NCI-H345 treated with DMSO at 0.1 percent for 48 hours (cell line): ENCODE measurements at regions not wholly inside any gene's neighbourhood (a gene's known extent, or its start where the extent isn't known, plus 50 kb on each side); places are given as distances from the start of the nearest gene placed in this dataset.
"Not testable (repeated sequence)": the region's sequence is repeated elsewhere in the genome, so short reads cannot be mapped to it uniquely, and the experiment has no call there.

Experiments
- DNase-seq: peaks from one replicate; lab custom pipeline; 2025; ENCODE audit not compliant: unreplicated experiment; lab: John Stamatoyannopoulos, UW

DNA sequence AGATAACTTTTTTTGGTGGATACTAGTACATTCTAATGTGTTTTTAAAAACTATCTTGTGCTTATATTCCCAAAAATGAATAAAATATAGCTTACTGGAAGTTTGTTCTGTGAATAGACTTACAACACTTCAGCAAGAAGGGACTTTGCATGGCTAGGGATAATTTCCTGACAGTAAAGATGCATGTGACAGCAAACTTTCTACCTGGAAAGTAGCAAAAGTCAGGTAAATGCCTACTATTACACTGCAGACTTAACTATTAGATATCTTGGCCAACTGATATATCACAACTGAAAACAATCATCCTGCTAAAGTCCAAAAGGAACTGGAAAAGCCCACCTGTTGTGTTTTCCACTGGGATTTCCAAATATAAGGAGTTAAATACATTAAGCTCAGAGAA lies 1753.5 kb upstream of the CELF4 start:
- DNase-seq, result no peak

DNA sequence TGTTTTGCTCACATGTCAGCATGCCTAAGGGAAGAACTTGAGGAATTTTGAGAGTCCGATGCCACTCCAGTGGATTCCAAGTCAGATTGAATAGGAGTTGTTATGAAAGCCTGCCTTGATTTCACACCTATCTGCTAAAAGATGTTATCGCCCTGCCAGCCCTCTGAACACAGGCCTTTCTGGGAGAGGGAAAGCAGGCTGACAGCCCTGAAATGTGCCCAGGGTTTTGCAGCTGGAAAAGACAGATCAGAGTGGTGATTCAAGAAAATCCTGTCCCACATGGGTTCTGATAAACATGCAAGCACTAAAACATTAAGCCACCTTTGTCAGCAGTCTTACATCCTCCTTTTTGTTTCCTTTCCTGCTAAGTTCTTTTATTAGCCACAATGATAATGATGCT lies 1752.9 kb upstream of the CELF4 start:
- no peak for DNase-seq

DNA sequence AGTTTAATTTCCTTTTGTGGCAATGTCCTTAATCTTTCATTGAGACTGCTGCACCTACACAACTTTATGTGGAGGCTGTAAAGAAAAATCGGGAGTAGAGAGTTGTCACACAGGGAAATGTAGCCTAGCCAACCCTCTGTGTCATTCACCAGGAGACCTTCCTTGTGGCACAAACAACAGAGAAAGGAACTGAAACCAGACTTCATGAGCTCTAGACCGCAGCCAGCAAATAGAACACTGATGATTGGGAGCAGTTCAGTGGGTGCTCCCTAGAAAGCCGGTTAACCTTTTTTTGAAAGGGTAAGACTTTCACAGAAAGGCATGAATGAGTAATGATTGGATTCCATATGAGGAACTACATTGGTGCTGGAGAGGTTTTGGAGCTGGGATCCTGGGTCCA lies 1752.4 kb upstream of the CELF4 start:
- DNase-seq, result no peak

DNA sequence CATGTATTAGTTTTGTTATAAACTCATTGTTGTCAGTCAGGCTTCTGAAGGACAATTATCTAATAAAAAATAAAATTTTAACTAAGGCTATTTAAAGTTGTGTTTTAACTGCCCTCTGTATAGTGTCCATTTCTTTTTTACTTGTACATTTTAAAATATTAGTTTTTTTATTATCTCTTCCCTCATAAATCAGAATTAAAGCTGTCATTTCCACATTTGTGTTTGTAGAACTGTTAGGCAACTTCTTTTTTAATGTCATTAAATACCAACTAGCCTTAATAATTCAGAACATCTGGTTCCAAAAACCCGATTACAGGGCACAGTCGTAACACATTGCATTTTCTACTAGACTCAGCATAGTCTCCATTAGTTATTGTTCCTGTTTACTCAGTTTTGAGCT lies 1749.0 kb upstream of the CELF4 start:
- no peak for DNase-seq

DNA sequence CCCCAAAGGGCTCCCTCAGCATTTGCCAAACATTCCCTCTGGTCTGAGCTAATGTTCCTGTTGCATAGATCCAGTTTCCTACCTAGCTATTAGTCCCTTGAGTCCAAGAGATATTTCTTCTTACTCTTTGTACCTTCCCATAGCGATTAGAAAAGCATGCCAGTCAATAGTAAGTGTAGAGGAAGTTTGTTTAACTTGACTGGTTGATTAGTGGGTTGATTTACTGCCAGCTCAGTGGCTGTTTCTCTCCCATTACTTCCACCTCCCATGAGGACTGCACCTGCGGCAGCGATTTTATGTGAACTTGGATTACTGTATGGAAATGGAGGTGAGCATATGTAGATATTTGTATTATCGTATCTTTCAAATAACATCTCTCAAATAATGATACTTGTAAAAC lies 1748.4 kb upstream of the CELF4 start:
- no peak for DNase-seq

DNA sequence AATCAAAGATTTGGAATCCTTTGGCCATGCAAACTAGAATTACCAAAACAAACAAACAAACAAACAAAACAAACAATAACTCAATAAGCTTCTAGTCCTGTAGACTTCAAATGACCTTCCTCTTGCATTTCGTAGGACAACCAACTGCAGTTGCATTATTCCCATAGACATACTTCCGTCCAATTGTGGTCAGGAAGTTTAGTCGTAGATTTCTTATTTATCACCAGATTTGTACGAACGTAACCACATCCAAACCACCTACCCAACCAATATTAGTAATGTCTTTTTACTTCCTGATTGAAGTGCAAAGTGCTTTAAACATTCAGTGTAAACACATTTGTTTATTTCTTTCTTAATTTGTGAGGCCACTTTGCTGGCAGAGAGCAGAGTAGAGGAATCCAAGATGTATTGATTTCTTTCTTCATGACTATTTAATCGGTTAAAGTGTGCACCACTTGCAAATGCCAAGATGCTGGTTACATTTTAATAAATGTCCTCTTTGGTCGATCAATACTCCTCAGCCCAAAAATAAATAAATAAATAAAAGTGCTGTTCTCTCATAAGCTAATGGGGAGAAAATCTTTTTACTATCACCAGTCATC lies 1745.6 kb upstream of the CELF4 start:
- no peak for DNase-seq

DNA sequence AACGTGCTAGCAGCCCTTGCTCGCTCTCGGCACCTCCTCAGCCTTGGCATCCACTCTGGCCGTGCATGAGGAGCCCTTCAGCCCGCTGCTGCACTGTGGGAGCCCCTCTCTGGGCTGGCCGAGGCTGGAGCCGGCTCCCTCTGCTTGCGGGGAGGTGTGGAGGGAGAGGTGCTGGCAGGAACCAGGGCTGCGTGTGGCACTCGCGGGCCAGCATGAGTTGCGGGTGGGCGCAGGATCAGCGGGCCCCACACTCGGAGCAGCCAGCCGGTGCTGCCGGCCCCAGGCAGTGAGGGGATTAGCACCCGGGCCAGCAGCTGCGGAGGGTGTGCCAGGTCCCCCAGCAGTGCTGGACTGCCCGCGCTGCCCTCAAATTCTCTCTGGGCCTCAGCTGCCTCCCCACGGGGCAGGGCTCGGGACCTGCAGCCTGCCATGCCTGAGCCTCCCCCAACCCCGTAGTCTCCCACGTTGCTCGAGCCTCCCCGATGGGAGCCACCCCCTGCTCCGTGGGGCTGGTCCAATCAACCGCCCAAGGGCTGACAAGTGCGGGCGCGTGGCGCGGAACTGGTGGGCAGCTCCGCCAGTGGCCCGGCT lies 1743.4 kb upstream of the CELF4 start:
- DNase-seq, result not testable (repeated sequence)

DNA sequence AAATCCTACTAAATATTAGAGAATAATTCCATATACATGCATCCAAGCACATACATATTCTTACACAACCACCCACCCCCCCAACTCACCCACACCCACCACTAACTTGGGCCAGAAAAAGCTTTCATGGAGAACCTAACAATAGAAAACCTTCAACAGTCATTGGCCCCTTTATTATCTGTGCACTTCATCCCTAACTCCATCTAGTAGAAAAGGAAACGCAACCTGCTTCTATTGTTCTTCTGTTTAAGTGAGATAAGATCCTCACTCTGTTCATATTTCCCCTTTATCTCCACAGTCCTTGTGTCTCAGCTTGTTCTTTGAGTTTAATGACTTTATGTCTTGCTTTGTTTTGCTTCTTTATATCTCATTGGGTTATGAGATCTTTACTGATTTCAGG lies 1740.2 kb upstream of the CELF4 start:
- no peak for DNase-seq

DNA sequence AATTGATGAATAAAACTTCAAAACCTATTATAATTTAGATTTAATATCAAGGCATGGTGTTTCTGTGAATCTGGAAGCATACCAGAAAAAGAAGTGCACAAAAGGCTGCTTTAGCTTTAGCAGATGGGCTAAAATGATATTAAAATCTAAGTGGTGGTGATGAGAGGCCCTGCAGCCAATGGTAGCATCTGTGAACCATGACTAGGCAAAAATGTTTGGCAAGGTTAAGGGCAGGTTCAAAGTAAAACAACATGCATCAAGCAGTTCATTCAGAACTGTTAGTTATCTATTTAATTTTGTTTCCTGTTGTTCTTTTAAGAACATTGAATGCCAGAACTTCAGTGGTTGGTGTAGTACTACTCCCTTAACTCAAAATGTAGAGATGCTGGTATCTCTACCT lies 1736.9 kb upstream of the CELF4 start:
- DNase-seq, result no peak

DNA sequence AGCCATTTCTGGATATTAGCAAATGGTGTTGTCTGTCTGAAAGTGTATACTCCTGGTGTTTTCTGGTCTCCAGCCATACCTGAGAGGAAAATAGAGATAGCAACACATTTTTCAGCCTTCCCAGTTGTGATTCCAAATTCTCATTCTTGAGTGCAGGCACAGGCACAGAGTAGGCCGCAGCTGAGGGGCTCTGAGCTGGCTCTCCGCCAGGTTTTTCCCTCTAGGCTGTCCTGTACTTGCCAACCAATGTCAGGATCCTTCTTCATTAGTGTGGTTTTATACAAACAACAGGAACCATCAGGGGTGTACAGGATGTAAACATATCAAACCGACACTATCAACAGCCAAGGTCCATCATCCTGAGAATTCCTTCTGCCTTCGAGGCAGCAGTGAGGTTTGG lies 1733.6 kb upstream of the CELF4 start:
- no peak for DNase-seq

DNA sequence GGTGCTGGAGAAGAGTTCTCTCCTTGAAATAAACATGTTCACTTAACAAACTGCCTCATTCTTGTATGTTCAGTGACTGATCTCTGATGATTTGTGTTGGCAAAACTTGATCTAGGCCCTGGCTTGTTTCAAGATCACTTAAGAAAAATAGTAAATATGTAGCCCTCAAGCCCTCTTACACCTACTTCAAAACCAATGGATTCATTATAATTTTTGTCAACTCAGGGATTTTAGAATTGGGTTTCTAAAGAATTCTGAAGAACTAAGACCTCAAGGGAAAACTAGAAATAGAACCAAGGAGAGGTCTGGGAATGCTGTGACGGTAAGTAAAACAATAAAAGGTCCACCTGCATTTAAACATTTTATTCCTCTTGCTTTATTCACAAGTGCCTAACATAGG lies 1731.6 kb upstream of the CELF4 start:
- DNase-seq, result no peak

DNA sequence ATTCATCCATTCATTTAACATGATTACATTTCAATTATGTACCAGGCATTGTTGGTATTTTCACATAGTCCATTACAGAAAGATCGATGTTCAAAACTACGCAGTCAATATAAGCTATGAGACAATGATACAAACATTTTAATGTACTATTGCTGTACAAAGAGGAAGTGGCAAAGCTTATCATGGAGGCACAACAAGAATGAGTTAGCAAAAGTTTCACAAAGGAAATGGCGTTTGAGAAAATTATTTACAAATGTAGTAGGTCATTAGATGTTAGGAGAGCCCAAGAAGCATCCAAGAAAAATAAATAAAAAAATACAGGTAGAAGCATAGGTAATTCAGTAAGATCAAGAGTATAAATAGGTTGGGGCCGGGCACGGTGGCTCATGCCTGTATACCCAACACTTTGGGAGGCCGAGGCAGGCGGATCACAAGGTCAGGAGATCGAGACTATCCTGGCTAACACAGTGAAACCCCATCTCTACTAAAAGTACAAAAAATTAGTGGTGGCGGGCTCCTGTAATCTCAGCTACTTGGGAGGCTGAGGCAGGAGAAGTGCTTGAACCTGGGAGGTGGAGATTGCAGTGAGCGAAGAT lies 1730.8 kb upstream of the CELF4 start:
- no peak for DNase-seq

DNA sequence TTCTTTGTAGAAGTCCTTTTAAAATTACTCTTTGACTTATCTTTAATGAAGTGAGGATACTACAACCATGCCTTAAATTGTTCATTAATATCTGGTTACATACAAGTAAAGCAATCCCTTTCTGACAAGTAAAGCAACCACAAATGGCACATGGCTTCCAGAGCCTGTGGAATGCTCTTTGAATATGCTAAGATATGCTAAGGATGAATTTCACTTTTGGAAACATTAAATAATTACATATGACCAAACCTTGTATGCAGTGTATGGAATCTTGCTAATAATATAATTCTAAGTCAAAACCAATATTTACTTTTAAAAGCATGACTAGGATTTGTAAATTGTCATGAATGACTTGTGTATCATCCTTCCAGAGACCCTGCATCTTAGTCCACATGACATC lies 1711.2 kb upstream of the CELF4 start:
- DNase-seq, result no peak

DNA sequence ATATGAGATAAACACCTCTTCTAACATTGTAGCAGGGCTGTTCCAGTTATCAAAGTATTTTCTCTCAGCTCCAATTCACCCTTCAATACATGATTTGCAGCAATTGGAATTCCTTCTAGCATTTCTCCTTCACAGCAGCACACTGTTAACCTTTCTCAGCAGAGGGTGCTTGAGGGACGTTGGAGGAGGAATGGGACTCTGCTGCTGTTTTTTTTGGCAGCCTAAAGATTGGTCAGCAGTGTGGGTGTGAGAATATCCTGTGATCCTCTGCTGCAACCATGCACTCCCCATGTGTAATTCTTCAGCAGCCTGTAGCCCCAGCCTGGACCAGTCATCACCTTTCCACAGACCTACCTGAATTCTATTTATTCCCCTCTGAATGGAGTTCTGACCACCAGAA lies 1708.9 kb upstream of the CELF4 start:
- no peak for DNase-seq

DNA sequence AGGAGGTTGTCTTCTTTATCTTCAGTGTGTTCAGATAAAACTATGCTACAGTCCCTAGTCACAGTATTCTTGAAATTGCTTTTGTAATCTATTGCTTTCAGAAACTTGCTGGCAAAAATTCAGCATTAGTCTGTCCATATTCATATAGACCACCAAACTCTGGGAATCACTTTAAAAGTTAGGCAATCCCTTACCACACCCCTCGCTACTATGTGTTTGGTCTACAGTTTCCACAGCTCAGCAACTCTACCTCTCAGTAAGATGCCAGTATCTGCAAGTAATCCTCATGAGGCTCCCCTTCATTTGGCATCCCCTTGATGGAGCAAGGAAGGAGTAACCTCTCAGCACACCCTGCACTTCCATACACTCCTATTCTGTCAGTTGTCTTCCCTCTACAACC lies 1706.6 kb upstream of the CELF4 start:
- DNase-seq, result no peak

DNA sequence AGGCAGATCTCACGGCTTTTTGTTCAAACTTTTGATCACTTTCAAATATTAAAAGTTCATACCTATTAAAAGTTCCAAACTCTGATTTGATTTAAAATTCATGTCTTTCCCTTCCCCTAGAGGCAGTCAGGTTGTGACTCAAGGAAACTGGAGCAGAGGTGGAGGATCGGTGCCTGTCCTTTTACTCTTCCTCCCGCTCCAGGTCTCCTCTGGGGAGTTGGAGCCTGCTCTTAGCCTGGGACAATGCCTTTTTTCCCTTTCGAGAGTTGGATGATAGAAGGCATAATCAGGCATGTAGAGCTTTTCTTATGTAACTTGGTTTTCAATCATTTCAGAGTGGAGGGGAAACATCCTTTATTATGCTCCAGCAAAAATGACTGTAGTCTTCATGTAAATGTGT lies 1706.1 kb upstream of the CELF4 start:
- DNase-seq, result no peak

DNA sequence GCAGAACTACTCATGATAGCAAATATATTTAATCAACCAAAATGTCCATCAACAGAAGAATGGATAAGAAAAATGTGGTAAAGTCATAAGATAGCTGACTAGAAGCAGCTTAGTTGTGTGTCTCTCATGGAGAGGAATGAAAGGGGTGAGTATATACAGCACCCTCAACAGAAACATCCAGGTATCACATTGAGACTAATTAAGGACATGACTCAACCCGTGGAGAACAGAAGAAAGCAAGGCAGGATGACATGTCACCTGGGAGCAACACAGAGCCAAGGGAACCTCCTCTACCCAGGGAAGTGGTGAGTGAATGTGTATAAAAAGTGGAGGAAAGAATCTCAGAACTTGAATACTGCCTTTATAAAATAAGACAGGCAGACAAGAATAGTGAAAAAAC lies 1695.0 kb upstream of the CELF4 start:
- no peak for DNase-seq

DNA sequence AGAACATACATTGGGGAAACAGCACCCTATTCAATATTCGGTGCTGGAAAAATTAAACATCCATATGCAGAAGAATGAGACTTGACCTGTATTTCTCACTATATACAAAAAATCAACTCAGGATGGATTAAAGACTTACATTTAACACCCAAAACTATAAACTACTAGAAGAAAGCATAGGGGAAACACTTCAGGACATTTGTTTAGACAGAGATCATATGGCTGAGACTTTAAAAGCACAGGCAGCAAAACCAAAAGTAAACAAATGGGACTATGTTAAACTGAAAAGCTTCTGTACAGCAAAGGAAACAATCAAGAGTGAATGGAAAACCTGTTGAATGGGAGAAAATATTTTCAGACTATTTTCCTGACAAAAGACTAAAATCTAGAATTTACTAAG lies 1694.1 kb upstream of the CELF4 start:
- peak; percentile 15 for DNase-seq

DNA sequence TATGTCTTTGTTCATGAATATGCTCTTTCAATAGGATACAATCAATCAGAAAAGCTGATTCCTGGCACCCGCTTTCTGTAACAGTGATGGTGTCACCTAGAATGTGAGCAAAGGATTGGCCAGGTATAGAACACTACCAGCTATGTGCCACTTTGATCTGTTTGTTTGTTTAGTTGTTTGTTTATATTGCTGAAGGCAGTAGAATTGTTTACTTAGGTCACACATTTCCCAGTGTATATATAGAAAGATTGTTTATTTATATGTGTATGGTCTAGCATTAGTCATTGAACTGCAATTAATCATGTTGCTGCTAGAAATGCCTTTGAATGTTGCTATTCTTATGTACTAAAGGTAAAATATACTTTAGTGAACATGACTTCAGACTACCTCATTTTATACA lies 1678.6 kb upstream of the CELF4 start:
- DNase-seq, result no peak

DNA sequence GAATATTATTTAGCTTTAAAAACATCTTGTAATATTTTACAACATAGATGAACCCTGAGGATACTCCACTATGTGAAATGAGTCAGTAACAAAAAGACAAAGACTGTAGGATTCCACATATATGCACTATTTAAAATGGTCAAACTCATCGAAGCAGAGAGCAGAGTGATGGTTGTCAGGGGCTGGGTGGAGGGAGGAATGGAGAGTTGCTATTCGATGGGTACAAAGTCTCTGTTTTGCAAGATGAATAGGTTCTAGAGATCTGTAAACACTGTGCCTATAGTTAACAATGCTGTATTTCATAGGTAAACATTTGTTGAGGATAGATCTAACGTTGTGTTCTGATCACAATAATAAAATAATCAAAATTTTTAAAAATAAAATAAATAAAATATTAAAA lies 1675.9 kb upstream of the CELF4 start:
- DNase-seq, result no peak

DNA sequence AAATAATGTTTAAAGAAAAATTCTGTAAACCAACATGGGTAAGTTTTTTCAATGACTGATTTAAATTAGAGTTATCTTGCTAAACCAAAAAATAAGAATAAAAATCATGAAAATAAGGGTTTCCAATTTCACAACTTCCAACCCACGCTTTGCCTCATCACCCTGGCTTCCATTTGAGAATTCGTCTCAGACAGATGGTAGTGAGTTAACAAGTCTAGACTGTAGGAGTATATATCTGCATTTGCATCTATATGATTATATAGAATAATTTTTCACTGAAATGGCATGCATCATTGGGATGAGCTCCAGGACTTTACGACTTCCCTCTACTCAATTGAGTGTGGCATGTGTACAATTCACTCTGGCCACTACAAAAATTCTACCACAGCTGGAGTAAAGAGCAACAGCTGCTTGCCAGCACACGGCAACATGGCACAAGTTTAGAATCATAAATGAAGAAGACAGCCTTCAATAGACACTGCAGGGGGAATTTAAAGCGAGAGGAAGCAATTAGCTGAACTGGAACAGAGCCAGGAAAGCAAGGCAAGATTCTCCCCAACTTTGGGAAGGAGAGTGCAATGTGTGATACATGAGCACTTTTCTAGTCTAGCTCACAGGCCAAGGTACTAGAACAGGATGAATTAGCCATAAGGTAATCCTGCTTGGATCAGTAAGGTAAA lies 1673.5 kb upstream of the CELF4 start:
- DNase-seq, result no peak

DNA sequence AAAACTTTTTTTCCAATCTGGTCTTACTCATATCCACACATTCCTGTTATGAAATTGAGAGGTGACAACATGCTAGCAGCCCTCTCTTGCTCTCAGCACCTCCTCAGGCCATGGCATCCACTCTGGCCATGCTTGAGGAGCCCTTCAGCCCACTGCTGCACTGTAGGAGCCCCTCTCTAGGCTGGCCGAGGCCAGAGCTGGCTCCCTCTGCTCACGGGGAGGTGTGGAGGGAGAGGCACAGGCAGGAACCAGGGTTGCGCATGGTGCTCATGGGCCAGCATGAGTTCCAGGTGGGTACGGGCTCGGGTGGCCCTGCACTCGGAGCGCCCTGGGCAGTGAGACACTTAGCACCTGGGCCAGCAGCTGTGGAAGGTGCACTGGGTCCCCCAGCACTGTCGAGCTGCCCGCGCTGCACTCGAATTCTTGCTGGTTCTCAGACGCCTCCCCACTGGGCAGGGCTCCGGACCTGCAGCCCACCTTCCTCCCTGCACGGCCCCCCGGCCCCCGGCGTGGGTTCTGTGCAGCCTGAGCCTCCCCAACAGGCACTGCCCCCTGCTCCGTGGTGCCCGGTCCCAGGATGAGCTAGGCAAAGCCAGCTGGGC lies 1669.6 kb upstream of the CELF4 start:
- no peak for DNase-seq
